GM12872 (cell line): ENCODE measurements at regions not wholly inside any gene's neighbourhood (a gene's known extent, or its start where the extent isn't known, plus 50 kb on each side); places are given as distances from the start of the nearest gene placed in this dataset.

ENCODE experiments used
- TF ChIP-seq, protein P1 (sequence below): IDR thresholded peaks from 3 replicates; pipeline ENCODE4 v1.5.1; 2011; ENCODE audit warnings: low read depth, mild to moderate bottlenecking, low read length, moderate library complexity; ENCODE audit not compliant: insufficient read depth

DNA sequence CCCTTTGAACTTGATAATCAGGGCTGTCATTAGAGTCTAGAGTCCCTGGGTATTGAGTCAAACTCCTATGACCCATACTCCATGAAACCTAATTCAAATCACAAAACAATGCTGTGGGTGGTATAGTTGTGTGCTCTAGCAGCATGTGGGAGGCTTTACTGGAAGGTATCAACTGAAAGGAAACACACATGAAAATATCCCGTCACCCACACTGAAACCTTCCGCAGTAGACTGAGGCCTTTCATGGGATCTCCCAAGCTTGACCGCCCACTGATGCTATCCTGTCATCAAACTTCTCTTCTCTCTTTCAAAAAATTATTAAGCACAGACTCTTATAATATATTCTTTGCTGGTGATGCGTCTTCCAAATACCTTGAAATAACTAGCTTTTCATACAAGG, 569.1 kb upstream of the MEF2C start:
- TF ChIP-seq, protein P1, sequence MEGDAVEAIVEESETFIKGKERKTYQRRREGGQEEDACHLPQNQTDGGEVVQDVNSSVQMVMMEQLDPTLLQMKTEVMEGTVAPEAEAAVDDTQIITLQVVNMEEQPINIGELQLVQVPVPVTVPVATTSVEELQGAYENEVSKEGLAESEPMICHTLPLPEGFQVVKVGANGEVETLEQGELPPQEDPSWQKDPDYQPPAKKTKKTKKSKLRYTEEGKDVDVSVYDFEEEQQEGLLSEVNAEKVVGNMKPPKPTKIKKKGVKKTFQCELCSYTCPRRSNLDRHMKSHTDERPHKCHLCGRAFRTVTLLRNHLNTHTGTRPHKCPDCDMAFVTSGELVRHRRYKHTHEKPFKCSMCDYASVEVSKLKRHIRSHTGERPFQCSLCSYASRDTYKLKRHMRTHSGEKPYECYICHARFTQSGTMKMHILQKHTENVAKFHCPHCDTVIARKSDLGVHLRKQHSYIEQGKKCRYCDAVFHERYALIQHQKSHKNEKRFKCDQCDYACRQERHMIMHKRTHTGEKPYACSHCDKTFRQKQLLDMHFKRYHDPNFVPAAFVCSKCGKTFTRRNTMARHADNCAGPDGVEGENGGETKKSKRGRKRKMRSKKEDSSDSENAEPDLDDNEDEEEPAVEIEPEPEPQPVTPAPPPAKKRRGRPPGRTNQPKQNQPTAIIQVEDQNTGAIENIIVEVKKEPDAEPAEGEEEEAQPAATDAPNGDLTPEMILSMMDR, result no peak

DNA sequence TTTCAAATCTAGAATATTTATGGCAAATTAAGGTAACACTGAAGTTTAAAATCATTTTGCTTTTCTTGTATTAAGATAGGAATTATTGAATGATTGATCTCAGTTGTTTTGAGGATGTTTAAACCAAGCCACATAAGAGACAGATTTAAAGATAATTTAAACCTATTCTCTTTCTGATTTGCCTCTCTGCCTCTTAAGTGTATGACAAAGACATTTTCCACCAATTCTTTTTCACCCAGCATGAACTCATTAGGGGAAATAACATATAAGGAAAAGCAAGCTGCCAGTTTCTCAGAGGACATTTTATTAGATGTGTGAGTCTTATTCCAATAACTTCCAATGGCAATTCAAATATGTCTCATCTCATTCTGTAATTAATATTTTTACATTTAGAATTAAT, 568.3 kb upstream of the MEF2C start:
- TF ChIP-seq, protein P1, result no peak

DNA sequence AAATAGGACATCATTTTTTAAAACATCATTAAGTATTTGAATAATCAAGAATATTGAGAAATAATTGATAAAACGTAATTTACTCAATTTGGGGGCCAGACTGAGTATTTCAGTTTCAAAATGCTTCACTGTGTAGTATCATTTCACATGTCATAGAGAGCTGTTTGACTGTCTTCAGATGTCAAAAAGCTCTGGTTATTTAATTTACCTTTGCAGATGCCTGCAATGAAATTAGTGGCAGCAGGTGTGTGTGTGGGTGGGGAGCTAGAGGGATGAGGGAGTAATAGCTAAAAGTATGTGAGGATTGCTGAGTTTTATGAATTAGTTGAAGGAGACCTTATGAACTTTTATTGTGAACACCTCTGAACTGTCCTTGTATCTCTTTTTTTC, 567.2 kb upstream of the MEF2C start:
- TF ChIP-seq, protein P1, result no peak

- TF ChIP-seq, protein P1, result no peak
Measured at GRCh38 chr5:89449392-89450148, 566.6 kb upstream of the MEF2C start.

DNA sequence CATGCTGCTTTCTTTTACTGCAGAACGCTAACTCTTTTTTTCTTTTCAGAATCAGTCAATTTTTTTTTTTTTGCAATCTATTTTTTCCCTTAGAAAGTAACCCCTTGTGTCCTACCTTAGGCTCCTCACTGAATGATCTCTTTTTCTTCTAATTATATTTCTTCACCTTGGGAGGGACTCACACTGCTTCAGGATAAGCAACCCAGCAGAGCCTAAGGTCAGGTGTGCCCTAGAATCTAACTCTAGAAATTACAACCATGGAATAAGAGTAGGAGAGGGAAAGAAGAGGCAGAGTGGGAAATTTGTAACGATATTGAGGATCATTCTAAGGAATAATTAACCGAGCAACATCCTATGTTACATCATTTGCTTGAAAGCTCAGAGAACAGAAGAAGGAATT, 564.0 kb upstream of the MEF2C start:
- TF ChIP-seq, protein P1, result no peak

GRCh38 chr5:89445106-89445745, 562.2 kb upstream of the MEF2C start:
- TF ChIP-seq, protein P1, result no peak

- TF ChIP-seq, protein P1, result no peak
Measured at GRCh38 chr5:89444088-89444487, 561.1 kb upstream of the MEF2C start.
